ENCODE measurements at regions not wholly inside any gene's neighbourhood (a gene's known extent, or its start where the extent isn't known, plus 50 kb on each side); places are given as distances from the start of the nearest gene placed in this dataset.

DNA sequence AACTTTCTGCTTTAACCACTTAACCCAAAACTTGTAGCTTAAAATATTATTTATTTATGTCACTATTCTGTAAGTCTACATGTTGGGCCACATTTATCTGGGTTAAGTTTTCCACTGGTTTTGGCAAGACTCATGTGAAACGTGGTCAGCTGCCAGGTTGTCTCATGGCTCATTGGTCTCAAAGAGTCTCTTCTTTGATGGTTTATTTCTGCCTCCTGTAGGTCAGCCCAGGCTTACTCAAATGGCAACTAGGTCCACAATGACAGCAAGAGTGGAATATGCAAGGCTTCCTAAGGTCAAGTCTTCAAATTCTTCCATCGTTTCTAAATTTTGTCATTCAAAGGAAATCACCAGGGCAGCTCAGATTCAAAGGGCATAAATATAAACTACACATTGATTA, 828.7 kb downstream of the PCDH7 start:
- WGBS, 4 donors = 40 to 65% (median 54%) methylated on average over 2 of the region's 2 CpGs

DNA sequence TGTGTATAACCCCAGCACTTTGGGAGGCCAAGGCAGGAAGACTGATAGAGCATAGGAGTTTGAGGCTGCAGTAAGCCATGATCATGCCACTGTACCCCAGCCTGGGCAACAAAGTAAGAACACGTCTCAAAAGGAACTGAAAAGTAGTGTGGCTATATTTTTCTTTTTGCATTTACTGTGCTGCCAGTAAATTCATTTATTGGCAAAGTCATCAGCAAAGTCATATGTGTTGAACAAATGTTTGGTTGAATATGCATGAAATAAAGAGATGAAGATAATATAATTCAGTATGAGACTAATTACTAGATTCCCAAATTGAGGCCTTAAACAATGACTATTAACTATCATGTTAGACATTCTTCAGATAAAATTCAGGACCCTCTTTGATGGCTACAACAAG, 829.1 kb downstream of the PCDH7 start:
- Histone ChIP-seq H3K4me1 (replicated peaks in 1 of 2) (no peaks in the 10 kb centered on the region), H3K27me3 (no peaks in the 10 kb centered on the region), H3K36me3 (replicated peaks in 1 of 2) (no peaks in the 10 kb centered on the region), H3K9me3 (replicated peaks in 1 of 3) (no peaks in the 10 kb centered on the region), H3K27ac (no peak overlapping the region), H3K4me3 (no peak overlapping the region)
- no peak for DNase-seq
- 80 to 92% (median 84%) methylated on average over 1 of the region's 1 CpG for WGBS, 4 donors
- no peak for TF ChIP-seq POLR2A (IDR thresholded peaks at IDR 0.05)
- TF ChIP-seq, protein P1, sequence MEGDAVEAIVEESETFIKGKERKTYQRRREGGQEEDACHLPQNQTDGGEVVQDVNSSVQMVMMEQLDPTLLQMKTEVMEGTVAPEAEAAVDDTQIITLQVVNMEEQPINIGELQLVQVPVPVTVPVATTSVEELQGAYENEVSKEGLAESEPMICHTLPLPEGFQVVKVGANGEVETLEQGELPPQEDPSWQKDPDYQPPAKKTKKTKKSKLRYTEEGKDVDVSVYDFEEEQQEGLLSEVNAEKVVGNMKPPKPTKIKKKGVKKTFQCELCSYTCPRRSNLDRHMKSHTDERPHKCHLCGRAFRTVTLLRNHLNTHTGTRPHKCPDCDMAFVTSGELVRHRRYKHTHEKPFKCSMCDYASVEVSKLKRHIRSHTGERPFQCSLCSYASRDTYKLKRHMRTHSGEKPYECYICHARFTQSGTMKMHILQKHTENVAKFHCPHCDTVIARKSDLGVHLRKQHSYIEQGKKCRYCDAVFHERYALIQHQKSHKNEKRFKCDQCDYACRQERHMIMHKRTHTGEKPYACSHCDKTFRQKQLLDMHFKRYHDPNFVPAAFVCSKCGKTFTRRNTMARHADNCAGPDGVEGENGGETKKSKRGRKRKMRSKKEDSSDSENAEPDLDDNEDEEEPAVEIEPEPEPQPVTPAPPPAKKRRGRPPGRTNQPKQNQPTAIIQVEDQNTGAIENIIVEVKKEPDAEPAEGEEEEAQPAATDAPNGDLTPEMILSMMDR (IDR thresholded peaks at IDR 0.05) = no peak
- intact Hi-C loops (cut with DNase I) = no loop called here

More for the DNA sequence above, 828.7 kb downstream of the PCDH7 start:
- no peak for TF ChIP-seq POLR2A (IDR thresholded peaks at IDR 0.05)
- TF ChIP-seq, protein P1 (IDR thresholded peaks at IDR 0.05) = no peak
- no peaks in the 10 kb centered on the region for H3K36me3 ChIP-seq (replicated peaks in 1 of 2)
- H3K4me3 ChIP-seq = no peak overlapping the region
- intact Hi-C loops (cut with DNase I) = no loop called here
- H3K27ac ChIP-seq = no peak overlapping the region
- DNase-seq = no peak
- H3K9me3 ChIP-seq (replicated peaks in 1 of 3) = no peaks in the 10 kb centered on the region
- no peaks in the 10 kb centered on the region for H3K27me3 ChIP-seq
- H3K4me1 ChIP-seq (replicated peaks in 1 of 2) = no peaks in the 10 kb centered on the region

DNA sequence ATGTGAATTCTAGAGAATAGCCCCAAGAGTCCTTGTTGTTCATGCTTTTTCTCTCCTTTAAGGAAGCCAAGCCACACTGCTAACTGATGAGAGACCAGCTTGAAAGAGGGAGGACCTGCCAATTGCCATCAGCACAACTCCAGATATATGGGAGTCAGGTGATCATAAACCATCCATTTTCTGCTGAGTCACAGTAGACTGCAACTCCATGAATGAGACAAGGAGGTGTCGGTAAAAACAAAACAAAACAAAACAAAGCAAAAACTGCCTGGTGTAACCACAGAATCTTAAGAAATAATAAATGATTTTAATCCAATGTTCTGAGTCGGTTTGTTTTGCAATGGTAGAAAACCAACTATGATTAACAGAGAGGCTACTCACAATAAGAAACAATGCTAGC, 837.3 kb downstream of the PCDH7 start:
- Histone ChIP-seq H3K4me1 (replicated peaks in 1 of 2) (no peaks in the 10 kb centered on the region), H3K27me3 (no peaks in the 10 kb centered on the region), H3K9me3 (replicated peaks in 1 of 3) (no peaks in the 10 kb centered on the region), H3K4me3 (no peak overlapping the region), H3K27ac (no peak overlapping the region), H3K36me3 (replicated peaks in 1 of 2) (no peaks in the 10 kb centered on the region)
- intact Hi-C loops (cut with DNase I) = no loop called here
- no peak for TF ChIP-seq POLR2A (IDR thresholded peaks at IDR 0.05)
- TF ChIP-seq, protein P1 (IDR thresholded peaks at IDR 0.05) = no peak
- no peak for DNase-seq
- 62 to 74% (median 67%) methylated on average over 2 of the region's 2 CpGs for WGBS, 4 donors

DNA sequence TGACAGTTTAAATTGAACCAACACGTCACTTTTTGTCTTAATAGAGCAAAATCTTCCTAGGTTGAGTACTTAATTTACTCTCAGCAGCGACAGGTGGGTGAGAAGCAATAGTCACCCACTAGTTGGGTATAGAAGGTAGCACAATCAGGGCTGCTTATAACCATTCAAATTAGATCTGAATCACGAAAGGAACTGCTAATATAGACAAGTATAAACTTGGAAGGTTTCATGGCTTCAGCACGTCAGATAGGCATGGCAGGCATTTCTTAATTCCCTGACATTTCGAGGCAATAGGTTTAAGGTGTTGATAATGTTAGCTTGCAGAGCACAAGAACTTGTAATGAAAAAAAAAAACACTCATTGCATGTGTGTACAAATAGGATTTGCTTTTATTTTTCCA, 853.4 kb downstream of the PCDH7 start:
- intact Hi-C loops (cut with DNase I) = no loop called here
- no peaks in the 10 kb centered on the region for H3K36me3 ChIP-seq (replicated peaks in 1 of 2)
- 72 to 75% (median 72%) methylated on average over 5 of the region's 5 CpGs for WGBS, 4 donors
- H3K27ac ChIP-seq = no peak overlapping the region
- TF ChIP-seq, protein P1 (IDR thresholded peaks at IDR 0.05) = no peak
- DNase-seq = no peak
- no peaks in the 10 kb centered on the region for H3K27me3 ChIP-seq
- no peak overlapping the region for H3K4me3 ChIP-seq
- H3K4me1 ChIP-seq (replicated peaks in 1 of 2) = no peaks in the 10 kb centered on the region
- H3K9me3 ChIP-seq (replicated peaks in 1 of 3) = no peaks in the 10 kb centered on the region

All from adrenal gland (tissue), 9 donors.